Right lobe of liver (tissue), 6 donors: ENCODE measurements at regions not wholly inside any gene's neighbourhood (a gene's known extent, or its start where the extent isn't known, plus 50 kb on each side); places are given as distances from the start of the nearest gene placed in this dataset.

ENCODE experiments used
- ATAC-seq, 4 donors: fragments of 200-7000 bp; cut with Tn5 transposase; one replicate each; pipeline ENCODE4 v1.9.1; 2020; ENCODE audit warnings: mild to moderate bottlenecking in 4 of 4, moderate library complexity in 4 of 4
- DNase-seq, 3 donors: peaks; one replicate each; pipeline ENCODE4 v3.0.0-alpha.2; 2020
- H3K27ac ChIP-seq, 3 donors: fragments of 200-600 bp; one replicate each; pipeline ENCODE4 v1.8.0; 2022
- H3K27me3 ChIP-seq, 2 donors: fragments of 200-600 bp; one replicate each; pipeline ENCODE4 v1.8.0; 2022
- H3K36me3 ChIP-seq, 4 donors: fragments of 200-600 bp; sonication (generic) in 1 of 4; one replicate each; pipeline versions ENCODE4 v1.5.1 to v1.8.0; 2017 to 2022; ENCODE audit warnings: control low read depth in 1 of 4
- H3K4me1 ChIP-seq, 4 donors: fragments of 200-600 bp; sonication (generic) in 1 of 4; one replicate each; pipeline versions ENCODE4 v1.5.1 to v1.8.0; 2017 to 2022; ENCODE audit warnings: control low read depth in 1 of 4
- H3K4me3 ChIP-seq, 3 donors: fragments of 200-600 bp; one replicate each; pipeline ENCODE4 v1.8.0; 2022
- H3K9me3 ChIP-seq, 4 donors: fragments of 200-600 bp; sonication (generic) in 1 of 4; one replicate each; pipeline versions ENCODE4 v1.5.1 to v1.8.0; 2017 to 2022; ENCODE audit warnings: control low read depth in 1 of 4
- POLR2A ChIP-seq: fragments of 450-650 bp; IDR thresholded peaks from one replicate; pipeline ENCODE4 v1.6.1; 2017; ENCODE audit warnings: antibody characterized with exemption, mild to moderate bottlenecking
- WGBS: methylation state at CpG from one replicate; pipeline ENCODE4 v1.1.6; 2018; ENCODE audit warnings: low coverage, low lambda C conversion rate; ENCODE audit not compliant: insufficient coverage; ENCODE audit errors: missing lambda C conversion rate; 5-methylcytosine and 5-hydroxymethylcytosine counted together
- intact Hi-C, 2 donors: fragments of 100-400 bp; cut with DNase I; formaldehyde crosslinking; loops; one replicate each; pipeline versions ENCODE4 v1.11.2 to v1.14.1; 2022
- TF ChIP-seq, protein P1 (sequence below), 4 donors: fragments of 200-600 bp in 3 of 4; fragments of 450-650 bp in 1 of 4; IDR thresholded peaks; one replicate each; pipeline versions ENCODE4 v1.5.1 to v1.8.0; 2016 to 2022; ENCODE audit warnings: antibody characterized with exemption in 4 of 4, mild to moderate bottlenecking in 2 of 4
- donor health status: DM: no; HTN: yes; CAD: no.
- donor health status: DM: no; HTN: no; CAD: no.
- donor health status: DM: no; HTN: no; CAD: no.
- donor health status: DM: no; HTN: yes; CAD: no.
- donor health status: DM: no; HTN: yes; CAD: no.

- intact Hi-C loops = no loop called here
- Histone ChIP-seq H3K4me1 (no peaks in the 10 kb centered on the region), H3K36me3 (no peaks in the 10 kb centered on the region), H3K9me3 (no peaks in the 10 kb centered on the region), H3K27ac (no peak overlapping the region), H3K4me3 (no peak overlapping the region), H3K27me3 (no peaks in the 10 kb centered on the region)
- TF ChIP-seq, protein P1, sequence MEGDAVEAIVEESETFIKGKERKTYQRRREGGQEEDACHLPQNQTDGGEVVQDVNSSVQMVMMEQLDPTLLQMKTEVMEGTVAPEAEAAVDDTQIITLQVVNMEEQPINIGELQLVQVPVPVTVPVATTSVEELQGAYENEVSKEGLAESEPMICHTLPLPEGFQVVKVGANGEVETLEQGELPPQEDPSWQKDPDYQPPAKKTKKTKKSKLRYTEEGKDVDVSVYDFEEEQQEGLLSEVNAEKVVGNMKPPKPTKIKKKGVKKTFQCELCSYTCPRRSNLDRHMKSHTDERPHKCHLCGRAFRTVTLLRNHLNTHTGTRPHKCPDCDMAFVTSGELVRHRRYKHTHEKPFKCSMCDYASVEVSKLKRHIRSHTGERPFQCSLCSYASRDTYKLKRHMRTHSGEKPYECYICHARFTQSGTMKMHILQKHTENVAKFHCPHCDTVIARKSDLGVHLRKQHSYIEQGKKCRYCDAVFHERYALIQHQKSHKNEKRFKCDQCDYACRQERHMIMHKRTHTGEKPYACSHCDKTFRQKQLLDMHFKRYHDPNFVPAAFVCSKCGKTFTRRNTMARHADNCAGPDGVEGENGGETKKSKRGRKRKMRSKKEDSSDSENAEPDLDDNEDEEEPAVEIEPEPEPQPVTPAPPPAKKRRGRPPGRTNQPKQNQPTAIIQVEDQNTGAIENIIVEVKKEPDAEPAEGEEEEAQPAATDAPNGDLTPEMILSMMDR (IDR thresholded peaks at IDR 0.05) = no peak
- no peak for TF ChIP-seq POLR2A
- DNase-seq (no peak), ATAC-seq (no peak)
These were observed 696.7 kb downstream of the SQOR start for GRCh38 chr15:46331546-46331945.

DNA sequence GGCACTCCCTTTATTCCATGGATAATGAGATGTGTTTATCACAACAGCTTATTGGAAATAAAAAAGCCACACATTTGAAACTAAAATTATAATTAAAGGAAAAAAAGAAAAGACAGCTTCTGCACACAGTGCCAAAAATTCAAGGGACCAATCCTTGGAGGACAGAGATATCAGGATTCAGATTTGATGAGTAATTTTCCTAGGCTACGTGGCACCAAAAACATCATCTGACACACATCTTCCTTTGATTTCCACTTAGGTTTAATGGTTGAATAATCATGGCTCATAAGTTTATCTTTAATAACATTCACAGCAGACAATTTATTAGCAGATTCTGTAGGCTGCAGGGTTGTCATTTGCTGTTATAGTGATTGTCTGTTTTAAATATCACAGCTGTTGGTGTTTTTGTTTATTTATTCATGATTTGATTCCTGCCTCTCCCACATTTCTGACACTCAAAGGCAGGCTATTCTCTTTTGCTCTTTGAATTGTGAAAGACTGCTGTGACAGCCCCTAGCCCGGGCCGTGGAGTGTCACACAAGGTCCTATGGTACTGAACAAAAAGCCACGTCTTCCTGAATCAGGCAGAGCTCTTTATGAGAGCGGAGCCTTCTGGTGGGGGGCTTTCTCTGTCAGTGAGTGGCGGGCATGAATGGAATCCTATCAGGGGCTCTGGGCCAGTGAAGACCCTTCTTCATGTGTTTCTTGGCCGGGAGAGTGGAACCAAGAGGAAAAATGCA, 708.5 kb downstream of the SQOR start:
- WGBS = 50% methylated on average over 6 of the region's 7 CpGs
- no peaks in the 10 kb centered on the region for H3K27me3 ChIP-seq
- no peak for TF ChIP-seq POLR2A
- TF ChIP-seq, protein P1 (IDR thresholded peaks at IDR 0.05) = no peak
- H3K9me3 ChIP-seq = no peaks in the 10 kb centered on the region
- intact Hi-C loops = no loop called here
- H3K36me3 ChIP-seq = no peaks in the 10 kb centered on the region
- no peaks in the 10 kb centered on the region for H3K4me1 ChIP-seq
- H3K27ac ChIP-seq = no peak overlapping the region
- ATAC-seq (no peak), DNase-seq (no peak)
- no peak overlapping the region for H3K4me3 ChIP-seq

GRCh38 chr15:46344115-46344724, 709.4 kb downstream of the SQOR start:
- ATAC-seq (no peak), DNase-seq (no peak)
- Histone ChIP-seq H3K9me3 (no peaks in the 10 kb centered on the region), H3K4me3 (no peak overlapping the region), H3K36me3 (no peaks in the 10 kb centered on the region), H3K27ac (no peak overlapping the region), H3K4me1 (no peaks in the 10 kb centered on the region), H3K27me3 (no peaks in the 10 kb centered on the region)
- intact Hi-C loops = no loop called here
- TF ChIP-seq, protein P1 (IDR thresholded peaks at IDR 0.05) = no peak
- TF ChIP-seq POLR2A = no peak
- 48% methylated on average over 2 of the region's 2 CpGs for WGBS

DNA sequence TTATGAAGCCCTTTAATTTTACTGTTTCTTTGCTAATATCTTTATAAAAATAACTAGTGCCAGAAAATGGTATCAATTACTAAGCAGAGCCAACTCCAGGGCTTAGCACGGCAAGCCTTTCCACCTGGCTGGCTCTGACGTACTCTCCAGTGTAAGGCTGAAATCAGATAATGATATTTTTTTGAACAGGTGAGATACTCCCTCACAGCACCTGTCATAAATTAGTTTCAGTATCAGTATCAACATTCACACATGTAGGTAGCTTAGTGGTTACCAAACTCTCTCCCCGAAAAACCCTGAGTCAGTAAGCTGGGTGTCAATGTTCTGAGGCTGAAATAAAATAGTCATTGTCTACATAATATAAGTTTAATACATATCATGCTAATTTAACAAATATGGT, 710.1 kb downstream of the SQOR start:
- no peak for ATAC-seq
- DNase-seq = no peak
- no peak overlapping the region for H3K4me3 ChIP-seq

More for the DNA sequence above, 710.1 kb downstream of the SQOR start:
- no peaks in the 10 kb centered on the region for H3K27me3 ChIP-seq
- no peaks in the 10 kb centered on the region for H3K4me1 ChIP-seq
- intact Hi-C loops = no loop called here
- WGBS = 74% methylated on average over 3 of the region's 3 CpGs
- no peak overlapping the region for H3K27ac ChIP-seq
- H3K36me3 ChIP-seq = no peaks in the 10 kb centered on the region
- no peaks in the 10 kb centered on the region for H3K9me3 ChIP-seq
- TF ChIP-seq, protein P1 (IDR thresholded peaks at IDR 0.05) = no peak
- no peak for TF ChIP-seq POLR2A
